Activated T-helper 9 cell treated with anti-CD3 and anti-CD28 coated beads, Interleukin-2, amount 50 U/mL, for 16 hours (primary cell): ENCODE measurements at regions not wholly inside any gene's neighbourhood (a gene's known extent, or its start where the extent isn't known, plus 50 kb on each side); places are given as distances from the start of the nearest gene placed in this dataset.
"Not testable (repeated sequence)": the region's sequence is repeated elsewhere in the genome, so short reads cannot be mapped to it uniquely, and the experiment has no call there.

Experiments
- DNase-seq: peaks from one replicate; pipeline ENCODE4 v3.0.0-alpha.2; 2020; ENCODE audit warnings: low read depth

DNA sequence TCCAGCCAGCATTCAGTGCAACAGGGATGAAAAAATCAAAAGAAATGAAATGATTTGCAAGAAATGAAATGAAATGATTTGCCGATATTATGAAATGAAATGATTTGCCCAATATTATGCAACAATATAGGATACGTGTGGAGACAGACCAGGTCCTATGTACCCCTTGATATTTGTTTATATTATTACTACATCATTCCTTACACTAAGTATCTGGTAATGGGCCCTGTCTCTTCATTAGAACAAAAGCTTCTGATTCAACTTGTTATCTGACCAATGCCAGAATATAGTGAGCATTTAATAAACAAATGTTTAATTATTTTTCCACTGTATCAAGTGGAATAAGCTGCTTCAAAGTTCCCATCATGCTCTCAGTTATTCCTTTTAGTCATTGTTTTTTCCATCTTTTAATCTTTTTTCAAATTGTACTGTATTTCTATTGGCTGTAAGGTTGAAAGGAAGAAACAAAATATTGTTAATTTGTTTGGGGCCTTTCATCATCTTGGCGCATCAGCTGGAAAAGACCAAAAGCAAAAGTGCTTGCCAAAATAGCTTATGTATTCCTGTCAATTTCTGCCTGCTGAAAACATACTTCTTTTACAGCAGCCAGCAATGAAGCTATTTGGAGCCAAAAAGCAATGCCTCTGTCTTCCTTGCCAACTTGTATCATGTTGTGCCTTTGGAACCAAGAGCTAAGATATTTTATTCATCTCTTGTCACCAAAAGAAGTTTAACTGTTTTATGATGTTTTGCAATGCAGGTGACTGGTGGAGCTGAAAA lies 2314.9 kb downstream of the LRRC4C start:
- DNase-seq = no peak

DNA sequence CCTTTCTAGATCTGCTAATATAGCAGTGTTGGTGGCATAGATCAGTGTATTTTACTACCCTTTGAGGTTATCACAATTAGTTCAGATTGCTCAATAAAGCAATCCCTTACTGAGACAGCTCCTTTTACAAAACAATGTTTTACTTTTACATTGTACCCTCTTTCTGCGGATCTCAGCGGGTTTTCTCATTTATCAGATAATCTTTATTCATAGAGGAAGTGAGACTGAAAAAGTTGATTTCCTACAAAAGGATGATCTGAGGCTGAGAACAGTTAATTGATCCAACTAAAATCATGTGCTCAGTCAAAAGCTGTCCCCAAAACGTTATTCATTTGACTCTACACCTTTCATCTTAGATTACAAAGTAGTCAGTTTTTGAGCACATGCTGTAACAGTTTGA lies 2319.9 kb downstream of the LRRC4C start:
- no peak for DNase-seq

DNA sequence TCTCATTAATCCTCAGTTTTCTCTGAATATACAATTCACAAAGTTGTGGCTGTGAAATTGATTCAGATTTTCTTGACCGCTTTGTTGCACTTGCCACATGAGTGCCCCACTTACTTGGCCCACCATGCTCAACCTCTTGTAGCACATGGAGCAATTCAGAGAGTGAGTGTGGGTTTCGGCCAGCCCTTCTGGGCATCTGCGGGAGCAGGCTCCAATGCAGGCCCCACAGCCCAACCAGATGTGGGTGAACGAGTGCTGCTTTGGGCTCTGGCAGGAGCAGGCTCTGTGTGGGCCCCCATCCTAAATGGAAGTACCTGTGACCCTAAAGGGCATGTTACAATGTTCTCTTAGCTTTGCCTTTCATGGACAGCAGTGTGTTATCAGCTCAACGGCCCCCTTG lies 2338.6 kb downstream of the LRRC4C start:
- no peak for DNase-seq

DNA sequence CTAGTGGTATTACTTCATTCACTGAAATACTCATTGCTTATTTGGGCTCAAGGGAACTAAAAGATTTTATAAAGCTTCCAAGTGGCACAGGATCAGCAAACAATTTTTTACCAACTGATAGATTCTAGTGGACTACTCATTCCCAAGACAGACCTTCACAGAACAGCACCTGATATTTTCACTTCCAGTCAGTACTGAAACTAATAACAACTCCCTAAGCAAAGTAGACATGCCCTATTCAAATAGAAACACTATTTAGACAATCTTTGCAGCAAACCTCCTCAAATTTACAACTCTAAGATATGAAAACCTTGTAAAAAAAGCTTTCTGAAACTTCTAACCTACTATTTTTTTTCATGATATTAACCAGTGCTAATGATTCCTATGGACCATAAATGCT lies 2345.8 kb downstream of the LRRC4C start:
- DNase-seq = no peak

DNA sequence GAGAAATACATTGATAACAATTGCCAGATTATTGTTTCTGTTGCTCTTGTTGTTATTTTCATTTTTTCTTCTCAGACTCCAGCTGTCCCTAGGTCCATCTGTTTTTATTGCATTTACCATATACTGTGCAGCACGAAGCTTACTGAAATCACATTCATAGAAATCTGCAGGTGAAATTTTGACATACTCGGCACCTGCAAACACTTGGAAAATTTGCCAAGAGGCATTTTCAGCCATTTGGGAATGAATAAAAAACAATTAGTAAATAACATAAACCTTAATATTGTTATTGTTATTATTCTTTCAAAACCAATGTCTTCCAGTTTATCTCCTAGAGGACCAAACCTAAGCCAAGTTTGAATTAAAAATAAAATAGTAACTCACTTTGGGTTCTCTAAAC lies 2357.2 kb downstream of the LRRC4C start:
- DNase-seq = no peak

DNA sequence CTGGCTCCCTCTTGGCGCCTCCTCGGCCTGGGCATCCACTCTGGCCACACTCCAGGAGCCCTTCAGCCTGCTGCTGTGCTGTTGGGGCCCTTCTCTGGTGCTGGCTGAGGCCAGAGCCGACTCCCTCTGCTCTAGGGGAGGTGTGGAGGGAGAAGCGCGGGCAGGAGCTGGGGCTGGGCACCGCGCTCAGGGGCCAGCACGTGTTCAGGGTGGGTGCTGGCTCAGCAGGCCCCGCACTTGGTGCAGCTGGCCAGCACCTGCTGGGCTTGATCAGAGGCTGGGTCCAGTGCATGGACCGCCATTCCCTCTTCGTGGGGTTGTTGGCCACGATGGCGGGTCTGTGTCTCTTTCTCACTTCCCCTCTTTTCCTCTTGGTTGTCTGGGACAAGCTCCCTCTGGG lies 2381.0 kb downstream of the LRRC4C start:
- DNase-seq = no peak

DNA sequence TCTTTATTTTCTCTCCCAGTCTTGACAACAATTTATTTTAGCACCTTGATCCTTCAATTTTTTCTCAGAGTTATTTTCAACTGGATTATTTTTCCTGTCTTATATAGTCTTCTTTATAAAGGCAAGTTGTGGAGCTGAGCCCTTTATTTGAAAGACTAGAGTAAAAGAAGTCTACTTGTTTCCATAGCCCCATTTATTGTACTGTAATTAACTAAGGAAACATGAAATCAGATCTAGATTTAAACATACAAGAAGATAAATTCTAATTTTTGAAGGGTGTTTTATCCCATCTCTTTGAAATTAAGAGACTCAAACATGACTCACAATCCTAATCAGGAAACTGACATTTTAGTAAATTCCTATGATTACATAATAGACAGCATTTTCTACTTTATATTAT lies 2421.8 kb downstream of the LRRC4C start:
- DNase-seq = no peak

DNA sequence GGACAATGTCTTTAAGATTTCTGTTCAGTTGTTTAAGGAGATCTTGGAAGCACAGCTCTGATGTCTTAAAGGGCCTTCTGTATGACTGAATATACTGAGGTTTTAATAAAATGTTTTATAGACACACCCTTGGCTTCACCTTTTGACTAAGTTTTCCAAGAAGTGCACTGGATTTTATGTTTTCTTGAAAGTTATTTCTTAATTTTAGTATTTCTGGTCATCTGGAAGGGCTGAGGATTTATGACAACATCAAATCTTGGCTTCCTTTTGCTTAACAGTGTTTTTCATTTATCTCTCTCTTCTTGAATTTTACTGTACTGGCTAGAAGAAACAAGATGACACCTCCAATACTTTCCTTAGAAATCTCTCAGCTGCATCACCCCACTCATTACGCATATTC lies 2423.4 kb downstream of the LRRC4C start:
- DNase-seq = no peak

DNA sequence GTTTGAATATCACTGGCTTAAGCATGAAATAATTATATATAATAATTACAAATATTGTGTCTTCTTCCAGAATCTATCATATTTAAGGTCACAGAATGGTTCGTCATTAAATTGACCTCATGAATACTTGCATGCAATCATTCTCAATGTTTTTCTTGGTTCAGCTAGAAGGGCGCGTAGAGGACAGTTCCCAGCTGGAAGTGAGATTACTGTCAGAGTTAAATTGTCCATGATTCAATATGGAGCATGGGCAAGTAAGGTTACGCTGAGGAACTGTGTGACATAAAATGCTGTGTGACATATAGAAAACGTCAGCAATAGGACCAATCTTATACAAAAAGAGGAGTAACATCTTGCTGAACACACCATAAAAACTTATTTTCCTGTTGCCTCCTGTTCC lies 2423.5 kb upstream of the RAG2 start:
- DNase-seq = no peak

DNA sequence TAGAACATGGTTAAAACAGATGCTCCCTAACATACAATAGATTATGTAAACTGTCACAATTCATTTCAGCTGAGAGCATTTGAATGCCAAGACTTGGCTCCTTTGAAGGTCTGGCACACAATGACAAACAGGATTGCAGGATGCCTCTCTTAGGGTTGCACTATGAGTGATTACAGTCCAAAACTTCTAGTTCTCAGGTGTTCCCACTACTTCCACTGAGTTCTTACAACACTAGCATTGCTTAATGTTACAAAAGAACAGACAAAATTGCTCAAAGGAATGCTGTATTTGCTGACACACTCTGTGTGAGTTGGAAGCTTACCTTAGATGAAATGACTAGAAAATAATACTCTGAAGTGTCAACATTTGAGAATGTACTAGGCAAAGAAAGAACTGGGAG lies 2413.8 kb upstream of the RAG2 start:
- DNase-seq = no peak

DNA sequence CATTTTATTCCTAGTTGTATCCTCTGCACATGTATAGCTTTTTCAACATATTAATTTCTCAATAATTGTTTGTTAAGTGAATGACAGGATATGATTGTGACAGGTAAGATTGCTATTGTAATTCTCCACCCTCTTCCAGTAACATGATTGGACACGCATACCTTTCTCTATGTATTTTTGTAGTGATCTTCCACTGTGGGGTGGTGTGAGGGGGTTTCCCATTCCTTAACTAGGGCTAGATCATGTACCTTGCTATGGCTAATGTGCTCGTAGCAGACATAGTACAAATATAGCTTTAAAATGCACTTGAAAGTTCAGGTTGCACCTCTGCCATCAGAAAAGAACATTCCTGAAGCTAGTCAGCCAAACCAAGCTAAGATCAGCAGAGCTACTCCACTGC lies 2392.8 kb upstream of the RAG2 start:
- DNase-seq = no peak

DNA sequence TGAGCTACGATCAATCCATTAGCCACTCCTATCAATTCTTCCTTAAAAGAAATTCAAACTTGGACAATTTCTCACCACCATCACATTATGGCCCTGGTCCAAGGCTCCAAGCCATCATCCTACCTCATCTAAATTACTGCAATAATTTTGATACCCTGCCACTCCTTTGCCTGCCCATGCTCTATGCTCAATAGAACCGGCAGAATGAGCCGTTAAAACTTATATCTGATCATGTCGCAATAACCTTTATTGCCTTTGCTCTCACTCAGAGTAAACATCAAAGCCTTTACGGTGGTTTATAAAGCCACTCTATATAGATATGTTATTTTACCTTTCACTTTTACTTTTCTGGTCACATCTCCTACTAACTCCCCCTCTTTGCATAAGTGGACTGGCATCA lies 2392.1 kb upstream of the RAG2 start:
- DNase-seq = no peak

DNA sequence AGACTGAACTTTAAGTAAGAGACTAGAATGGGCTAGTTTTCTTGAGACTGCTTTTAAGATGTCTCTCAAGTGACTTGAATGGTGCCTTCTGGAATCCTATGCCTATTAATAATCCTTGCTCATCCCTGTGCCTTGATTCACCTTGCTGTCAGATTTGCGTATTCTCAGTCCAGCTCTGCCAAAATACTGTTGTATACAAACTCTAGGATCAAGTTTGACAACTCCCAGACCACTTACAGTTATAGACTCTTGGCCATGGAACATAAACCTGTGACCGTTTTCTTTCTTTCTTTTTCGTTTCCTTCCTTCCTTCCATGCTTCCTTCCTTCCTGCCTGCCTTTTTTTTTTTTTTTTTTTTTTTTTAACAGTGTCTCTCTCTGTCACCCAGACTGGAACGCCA lies 2390.9 kb upstream of the RAG2 start:
- DNase-seq = no peak

DNA sequence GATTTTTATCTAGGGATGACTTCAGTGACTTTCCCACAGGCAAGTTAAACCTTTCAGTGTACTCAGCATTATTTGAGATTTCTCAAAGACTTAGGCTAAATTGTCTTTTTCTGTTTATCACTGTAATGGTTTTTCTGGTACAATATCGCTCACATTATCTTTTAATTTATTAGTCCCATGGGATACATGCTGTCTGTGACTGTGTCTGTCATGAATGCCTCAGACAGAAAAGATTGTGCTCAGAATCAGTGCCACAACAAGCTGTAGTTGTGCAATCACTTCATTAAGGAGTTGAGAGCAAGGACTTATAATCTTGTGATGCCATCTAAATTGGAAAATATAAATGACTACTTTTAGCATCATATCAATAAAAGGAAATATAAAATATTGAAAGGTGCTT lies 2374.2 kb upstream of the RAG2 start:
- DNase-seq = no peak

DNA sequence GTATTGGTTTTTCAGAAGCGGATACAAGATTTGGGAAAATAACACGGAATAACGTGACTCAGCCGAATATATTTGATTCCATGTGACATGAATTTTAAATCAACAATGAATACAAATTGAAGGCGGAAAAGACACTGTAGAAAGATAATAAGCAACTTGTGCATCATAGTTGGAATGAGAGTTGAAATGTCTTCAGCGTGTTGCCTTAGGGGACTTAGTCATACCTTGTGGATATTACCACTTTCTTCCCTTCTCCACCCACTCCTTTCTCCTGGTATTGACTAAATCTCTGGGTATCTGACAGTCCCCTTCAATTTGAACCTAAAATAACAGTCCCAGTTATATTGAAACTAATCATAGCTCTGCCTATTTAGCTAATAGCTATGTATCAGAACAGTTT lies 2373.1 kb upstream of the RAG2 start:
- DNase-seq = no peak

DNA sequence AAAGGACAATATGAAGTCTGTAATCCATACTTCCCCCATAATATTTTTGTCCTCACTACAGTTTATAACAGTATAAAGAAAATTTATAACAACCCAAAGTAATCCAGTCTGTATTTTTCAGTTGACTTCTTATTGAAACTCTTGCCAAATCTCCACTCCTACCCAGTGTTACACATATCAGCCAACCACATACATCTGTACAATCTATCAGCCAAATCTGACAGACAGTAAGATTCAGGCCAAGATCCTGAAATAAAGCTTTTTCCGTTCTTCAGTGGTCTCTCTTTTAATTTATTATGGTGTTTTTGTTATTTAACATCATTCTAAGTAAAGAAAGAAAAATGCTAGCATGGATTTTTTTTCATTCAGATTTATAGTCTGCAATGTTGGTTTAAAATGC lies 2370.9 kb upstream of the RAG2 start:
- DNase-seq = no peak

DNA sequence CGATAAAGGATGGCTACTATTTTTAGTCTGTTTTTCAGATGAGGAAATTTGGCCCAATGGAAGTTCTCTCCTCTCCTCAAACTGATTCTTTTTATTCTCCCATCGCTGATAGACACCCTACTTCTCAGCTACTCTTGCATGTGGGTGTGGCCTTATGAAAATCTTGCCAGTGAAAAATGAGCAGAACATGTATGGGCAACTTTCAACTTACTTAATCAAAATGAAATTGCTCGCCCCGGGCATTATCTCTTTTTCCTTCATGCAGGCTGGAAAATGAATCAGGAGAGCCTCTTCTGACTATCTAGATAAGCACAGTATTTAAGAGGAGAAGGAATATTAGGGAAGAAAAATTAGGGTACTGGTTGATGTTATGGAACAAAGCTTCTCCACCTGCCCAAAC lies 2354.7 kb upstream of the RAG2 start:
- no peak for DNase-seq

DNA sequence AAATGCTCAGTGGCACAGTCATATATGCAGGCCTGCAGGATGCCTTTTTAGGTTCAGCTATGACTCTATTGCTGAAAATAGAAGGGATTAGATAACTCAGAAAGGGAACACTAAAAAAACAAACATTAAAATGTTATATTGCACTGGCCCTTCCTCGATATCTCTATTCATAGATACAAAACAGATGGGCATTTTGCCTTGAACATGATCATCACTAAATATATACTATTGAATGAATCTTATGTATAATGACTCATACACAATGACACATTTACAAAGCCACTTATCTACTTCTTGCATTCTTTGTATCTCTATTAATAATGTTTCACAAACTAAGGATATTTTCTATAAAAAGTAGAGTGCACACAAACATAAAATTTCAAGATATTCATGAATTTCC lies 2352.8 kb upstream of the RAG2 start:
- DNase-seq = no peak

DNA sequence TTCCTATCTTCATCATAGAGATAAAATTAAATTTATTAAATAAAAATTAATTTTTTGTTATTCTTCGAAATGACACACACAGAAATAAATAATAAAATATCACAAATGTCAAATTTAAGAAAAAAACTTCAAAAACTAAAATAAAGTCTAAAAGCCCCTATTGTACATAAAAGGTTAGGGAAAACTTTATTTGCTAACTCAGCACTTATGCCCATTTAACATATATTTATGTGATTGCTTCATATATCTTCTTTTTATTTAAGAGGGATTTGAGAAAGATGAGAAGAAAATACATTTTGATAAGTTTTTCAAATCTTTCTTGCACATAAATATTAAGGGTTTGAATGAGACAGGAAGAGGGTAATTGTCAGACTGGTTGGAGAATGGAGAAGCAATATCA lies 2350.4 kb upstream of the RAG2 start:
- no peak for DNase-seq

DNA sequence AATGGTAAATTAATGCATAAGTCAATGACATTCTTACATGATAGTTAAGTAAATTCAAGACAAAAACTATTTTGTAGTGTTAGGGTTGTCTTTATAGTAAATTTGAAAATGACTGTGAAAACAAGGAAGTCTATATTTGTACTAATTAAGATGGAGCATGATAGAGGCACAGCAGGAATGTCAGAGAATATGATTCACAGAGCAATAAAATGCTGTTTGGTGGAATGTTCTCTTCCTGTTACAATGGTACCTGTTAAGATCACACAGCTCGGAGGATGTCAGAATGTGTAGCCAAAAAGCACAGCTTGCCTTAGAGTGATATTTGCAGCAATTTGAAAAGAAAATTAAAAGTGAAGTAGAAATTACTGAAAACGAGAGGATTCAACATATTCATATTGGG lies 2339.7 kb upstream of the RAG2 start:
- DNase-seq = no peak

DNA sequence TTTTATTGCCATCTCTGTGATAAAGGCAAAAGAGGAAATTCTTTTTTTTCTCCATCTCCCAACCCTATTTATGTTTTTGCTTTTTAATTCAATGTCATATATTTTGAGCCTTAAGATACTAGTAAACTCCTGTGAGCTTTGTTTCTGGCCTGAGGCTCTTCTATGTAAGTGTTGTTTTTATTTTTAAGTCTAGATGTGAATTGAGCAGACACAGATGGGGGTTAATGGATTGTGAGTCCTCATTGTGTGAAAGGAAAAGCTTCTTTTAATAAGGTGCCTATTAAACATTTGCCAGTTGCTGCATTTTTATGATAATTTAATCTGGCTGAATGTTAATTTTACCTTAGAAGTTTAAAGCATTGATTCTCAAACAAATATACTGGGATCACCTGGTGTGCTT lies 2337.9 kb upstream of the RAG2 start:
- DNase-seq = no peak

DNA sequence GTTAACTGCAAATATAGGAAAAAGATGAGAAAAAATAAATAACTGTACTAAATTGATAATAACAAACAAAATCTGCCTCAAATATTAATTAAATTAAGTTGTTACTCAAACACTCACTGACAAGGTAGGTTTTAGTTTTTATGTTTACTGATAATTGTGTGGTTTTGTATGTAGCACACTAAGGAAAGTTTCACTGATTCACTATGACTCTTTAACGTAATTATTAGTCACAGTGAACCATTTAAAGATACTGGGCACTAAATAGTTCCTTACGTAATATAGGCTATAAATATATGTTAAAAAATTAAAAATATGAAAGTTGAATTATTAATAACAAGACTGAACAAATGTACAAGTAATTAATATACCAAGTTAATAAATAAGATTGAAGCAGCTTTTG lies 2330.0 kb upstream of the RAG2 start:
- DNase-seq = no peak

DNA sequence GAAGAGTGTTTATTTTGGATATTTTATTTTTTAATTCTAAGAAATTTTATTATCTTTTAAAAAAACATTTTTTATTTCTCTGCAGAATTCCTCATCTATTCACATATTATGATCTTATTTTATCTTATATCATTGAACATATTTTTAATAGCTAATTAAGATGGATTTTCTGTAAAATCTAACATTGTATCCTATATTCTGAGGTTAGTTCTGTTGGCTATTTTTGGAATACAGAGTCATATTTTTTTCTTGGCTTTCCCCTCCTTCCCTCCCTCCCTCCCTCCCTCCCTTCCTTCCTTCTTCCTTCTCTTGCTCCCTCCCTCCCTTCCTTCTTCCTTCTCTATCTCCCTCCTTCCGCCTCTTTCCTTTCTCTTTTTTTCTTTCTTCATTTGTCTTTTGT lies 2326.6 kb upstream of the RAG2 start:
- DNase-seq = no peak

DNA sequence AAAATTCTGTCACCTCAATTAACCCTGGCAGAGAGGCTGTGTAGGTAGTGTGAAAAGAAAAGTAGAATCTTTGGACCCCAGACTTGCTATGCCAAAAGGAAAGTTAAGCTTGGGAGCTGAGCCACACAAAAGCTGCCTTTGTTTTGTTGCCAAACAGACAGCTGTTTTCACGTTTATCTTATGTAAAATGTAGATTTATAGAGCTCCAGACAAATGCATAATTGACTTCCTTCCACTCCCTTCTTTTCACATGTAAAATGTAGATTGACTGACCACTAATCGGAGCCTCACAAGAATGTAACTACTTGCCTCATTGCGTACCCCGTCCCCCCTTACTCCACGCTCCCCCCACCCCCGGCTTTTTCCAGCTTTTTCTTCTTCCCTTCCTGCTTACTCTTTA lies 2302.2 kb upstream of the RAG2 start:
- DNase-seq = no peak

DNA sequence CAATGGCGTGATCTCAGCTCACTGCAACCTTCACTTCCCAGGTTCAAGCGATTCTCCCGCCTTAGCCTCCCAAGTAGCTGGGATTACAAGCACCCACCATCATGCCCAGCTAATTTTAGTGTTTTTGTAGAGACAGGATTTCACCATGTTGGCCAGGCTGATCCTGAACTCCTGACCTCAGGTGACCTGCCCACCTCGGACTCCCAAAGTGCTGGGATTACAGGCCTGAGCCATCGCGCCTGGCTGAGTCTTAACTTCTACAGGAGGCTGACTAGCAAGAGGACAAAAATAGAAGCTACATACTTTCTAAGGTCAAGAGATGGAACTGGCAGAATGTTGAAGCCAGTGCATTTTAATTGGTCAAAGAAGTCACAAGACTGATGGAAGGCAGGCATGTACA lies 2296.2 kb upstream of the RAG2 start:
- DNase-seq = not testable (repeated sequence)
